Heart left ventricle (tissue), 16 donors: ENCODE measurements at regions not wholly inside any gene's neighbourhood (a gene's known extent, or its start where the extent isn't known, plus 50 kb on each side); places are given as distances from the start of the nearest gene placed in this dataset.
"Not testable (repeated sequence)": the region's sequence is repeated elsewhere in the genome, so short reads cannot be mapped to it uniquely, and the experiment has no call there.

Source experiments
- ATAC-seq, 4 donors: fragments of 200-7000 bp; cut with Tn5 transposase; one replicate each; pipeline ENCODE4 v1.9.1; 2020 to 2022; ENCODE audit warnings: moderate library complexity in 4 of 4, mild to moderate bottlenecking in 3 of 4, moderate number of reproducible peaks in 1 of 4
- DNase-seq, 5 donors: peaks; one replicate each; pipeline ENCODE4 v3.0.0-alpha.2; 2020
- H3K27ac ChIP-seq, 12 donors: fragments of 200-600 bp; sonication (generic) in 4 of 12; one replicate each; pipeline versions ENCODE4 v1.5.0 to v1.8.0; 2016 to 2022; ENCODE audit warnings: mild to moderate bottlenecking in 2 of 12
- H3K27me3 ChIP-seq, 9 donors: fragments of 200-600 bp; sonication (generic) in 2 of 9; one replicate each; pipeline versions ENCODE4 v1.5.1 to v1.8.0; 2016 to 2022; ENCODE audit warnings: mild to moderate bottlenecking in 3 of 9
- H3K36me3 ChIP-seq, 9 donors: fragments of 200-600 bp; sonication (generic) in 2 of 9; one replicate each; pipeline versions ENCODE4 v1.5.0 to v1.8.0; 2018 to 2022; ENCODE audit warnings: mild to moderate bottlenecking in 2 of 9
- H3K4me1 ChIP-seq, 12 donors: fragments of 200-600 bp; sonication (generic) in 4 of 12; one replicate each; pipeline versions ENCODE4 v1.5.0 to v1.8.0; 2016 to 2022; ENCODE audit warnings: mild to moderate bottlenecking in 3 of 12
- H3K4me3 ChIP-seq, 12 donors: fragments of 200-600 bp; sonication (generic) in 4 of 12; one replicate each; pipeline versions ENCODE4 v1.5.0 to v1.8.0; 2017 to 2022; ENCODE audit warnings: mild to moderate bottlenecking in 9 of 12, moderate library complexity in 4 of 12
- H3K9me3 ChIP-seq, 12 donors: fragments of 200-600 bp; sonication (generic) in 4 of 12; one replicate each; pipeline versions ENCODE4 v1.5.0 to v1.8.0; 2016 to 2022; ENCODE audit warnings: mild to moderate bottlenecking in 1 of 12
- POLR2A ChIP-seq, 2 donors: fragments of 450-650 bp; IDR thresholded peaks; one replicate each; pipeline ENCODE4 v1.6.1; 2017; ENCODE audit warnings: antibody characterized with exemption in 2 of 2, mild to moderate bottlenecking in 2 of 2, moderate library complexity in 2 of 2
- WGBS, 4 donors: extraction: QIAGEN DNeasy Blood & Tissue Kit in 2 of 4; methylation state at CpG; one replicate each; pipeline versions ENCODE4 v1.1.5 to v1.1.7; 2013 to 2018; 5-methylcytosine and 5-hydroxymethylcytosine counted together
- intact Hi-C, 10 donors: fragments of 100-400 bp; cut with DNase I; formaldehyde crosslinking; loops; one replicate each; pipeline versions ENCODE4 v1.11.1 to v1.14.2; 2022
- TF ChIP-seq, protein P1 (sequence below), 12 donors: fragments of 200-600 bp; sonication (generic) in 4 of 12; IDR thresholded peaks; one replicate each; pipeline versions ENCODE4 v1.5.0 to v1.8.0; 2018 to 2022; ENCODE audit warnings: antibody characterized with exemption in 12 of 12, mild to moderate bottlenecking in 5 of 12
- donor health status: ischemic (EF 13 %, LVEDD 7.1; RV severe dilation, severe dysfunction).
- donor health status: healthy with polysubstance abuse.
- donor health status: DM: no; HTN: yes; CAD: no.
- donor health status: DM: no; HTN: no; CAD: no.
- donor health status: ischemic (EF 25% LVEDD 6.9; RV normal size, moderate dysfunction).
- donor health status: ischemic (EF 25% LVEDD 5.7; RV mildly dilated, moderate dysfunction).
- donor health status: healthy.
- donor health status: DM: yes; HTN: yes; CAD: no.
- donor health status: ischemic (EF 35%, LVEDD 5.7; RV mildly dilated, moderate dysfunction).
- donor health status: nonischemic (EF 11% LVEDD 7.7; RV severe dilation, severe dysfunction).
- donor health status: DM: yes; HTN: yes; CAD: no.
- donor health status: PGD.
- donor health status: ischemic (EF 29% LVEDD 5.4; RV normal size, mild dysfunction).
- donor health status: nonischemic (EF 23%, LVEDD 6.1; RV moderate dilation, normal function).

DNA sequence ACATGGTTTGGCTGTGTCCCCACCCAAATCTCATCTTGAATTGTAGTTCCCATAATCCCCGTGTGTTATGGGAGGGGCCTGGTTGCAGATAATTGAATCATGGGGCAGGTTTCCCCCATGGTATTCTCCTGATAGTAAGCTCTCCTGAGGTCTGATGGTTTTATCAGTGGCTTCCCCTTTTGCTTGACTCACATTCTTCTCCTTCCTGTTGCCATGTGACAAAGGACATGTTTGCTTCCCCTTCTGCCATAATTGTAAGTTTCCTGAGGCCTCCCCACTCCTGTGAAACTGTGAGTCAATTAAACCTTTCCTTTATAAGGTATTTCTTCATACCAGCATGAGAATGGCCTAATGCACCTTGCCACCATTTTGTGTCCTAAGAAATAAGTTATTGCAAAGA, 415.0 kb downstream of the COL11A1 start:
- no peak overlapping the region for H3K27ac ChIP-seq
- no peaks in the 10 kb centered on the region for H3K36me3 ChIP-seq
- intact Hi-C loops: no loop called here
- H3K4me3 ChIP-seq: no peak overlapping the region
- no peak for TF ChIP-seq POLR2A (IDR thresholded peaks at IDR 0.05)
- TF ChIP-seq, protein P1, sequence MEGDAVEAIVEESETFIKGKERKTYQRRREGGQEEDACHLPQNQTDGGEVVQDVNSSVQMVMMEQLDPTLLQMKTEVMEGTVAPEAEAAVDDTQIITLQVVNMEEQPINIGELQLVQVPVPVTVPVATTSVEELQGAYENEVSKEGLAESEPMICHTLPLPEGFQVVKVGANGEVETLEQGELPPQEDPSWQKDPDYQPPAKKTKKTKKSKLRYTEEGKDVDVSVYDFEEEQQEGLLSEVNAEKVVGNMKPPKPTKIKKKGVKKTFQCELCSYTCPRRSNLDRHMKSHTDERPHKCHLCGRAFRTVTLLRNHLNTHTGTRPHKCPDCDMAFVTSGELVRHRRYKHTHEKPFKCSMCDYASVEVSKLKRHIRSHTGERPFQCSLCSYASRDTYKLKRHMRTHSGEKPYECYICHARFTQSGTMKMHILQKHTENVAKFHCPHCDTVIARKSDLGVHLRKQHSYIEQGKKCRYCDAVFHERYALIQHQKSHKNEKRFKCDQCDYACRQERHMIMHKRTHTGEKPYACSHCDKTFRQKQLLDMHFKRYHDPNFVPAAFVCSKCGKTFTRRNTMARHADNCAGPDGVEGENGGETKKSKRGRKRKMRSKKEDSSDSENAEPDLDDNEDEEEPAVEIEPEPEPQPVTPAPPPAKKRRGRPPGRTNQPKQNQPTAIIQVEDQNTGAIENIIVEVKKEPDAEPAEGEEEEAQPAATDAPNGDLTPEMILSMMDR (IDR thresholded peaks at IDR 0.05): no peak
- H3K9me3 ChIP-seq: peaks cover 0 to 38% (median 3%) of the 10 kb centered on the region in 12 donors
- no peaks in the 10 kb centered on the region for H3K4me1 ChIP-seq
- WGBS, 4 donors: 55 to 83% (median 67%) methylated on average over 1 of the region's 1 CpG
- DNase-seq: no peak
- ATAC-seq: no peak
- H3K27me3 ChIP-seq: no peaks in the 10 kb centered on the region

DNA sequence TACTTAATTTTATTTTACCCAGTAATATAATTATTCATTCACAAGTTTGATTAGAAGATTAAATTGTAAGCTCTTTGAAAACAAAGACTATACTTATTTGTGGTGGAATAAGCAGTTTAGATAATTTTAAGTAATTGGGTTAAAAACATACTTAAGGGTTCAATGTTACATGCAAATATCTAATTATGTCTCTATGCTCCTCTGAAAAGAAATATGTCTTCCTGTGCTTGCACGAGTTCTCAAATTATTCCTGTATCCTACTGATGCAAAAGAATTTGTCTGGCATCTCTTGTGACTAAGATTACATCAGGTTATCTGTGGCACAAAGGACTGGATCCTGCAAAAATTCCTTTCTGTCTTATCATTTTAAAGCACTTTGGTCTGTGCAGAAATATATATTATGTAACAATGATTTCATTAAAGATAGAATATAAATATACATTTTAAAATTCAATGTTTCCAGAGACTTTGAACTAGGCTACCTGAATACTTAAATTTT, 416.7 kb downstream of the COL11A1 start:
- 35 to 47% (median 39%) methylated on average over 1 of the region's 1 CpG for WGBS, 4 donors
- Histone ChIP-seq H3K36me3 (no peaks in the 10 kb centered on the region), H3K9me3 (peaks cover 0 to 38% (median 3%) of the 10 kb centered on the region in 12 donors), H3K27ac (no peak overlapping the region), H3K27me3 (no peaks in the 10 kb centered on the region), H3K4me3 (no peak overlapping the region), H3K4me1 (no peaks in the 10 kb centered on the region)
- no peak for TF ChIP-seq POLR2A (IDR thresholded peaks at IDR 0.05)
- TF ChIP-seq, protein P1 (IDR thresholded peaks at IDR 0.05): no peak
- intact Hi-C loops: no loop called here
- ATAC-seq (no peak), DNase-seq (no peak)

DNA sequence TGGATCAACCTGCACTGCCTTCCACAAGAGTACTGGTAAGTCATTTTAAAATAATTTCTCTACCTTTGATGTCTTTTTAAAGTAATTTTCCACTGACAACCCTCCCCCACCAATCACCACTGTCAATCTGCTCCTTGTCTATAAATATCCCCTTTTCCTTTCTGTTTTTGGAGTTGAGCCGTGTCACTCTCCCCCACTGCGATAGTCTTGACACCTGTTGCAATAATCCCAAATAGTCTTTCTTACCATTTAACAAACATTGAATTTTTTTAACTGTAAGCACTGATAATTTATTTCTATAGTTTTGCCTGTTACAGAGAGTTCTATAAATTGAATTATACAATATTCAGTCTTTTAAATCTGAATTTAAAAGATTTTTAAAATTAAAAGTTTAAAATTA, 420.9 kb downstream of the COL11A1 start:
- Histone ChIP-seq H3K36me3 (no peaks in the 10 kb centered on the region), H3K27ac (no peak overlapping the region), H3K27me3 (no peaks in the 10 kb centered on the region), H3K4me1 (no peaks in the 10 kb centered on the region), H3K9me3 (peaks cover 0 to 12% (median 0%) of the 10 kb centered on the region in 12 donors), H3K4me3 (no peak overlapping the region)
- TF ChIP-seq, protein P1 (IDR thresholded peaks at IDR 0.05): no peak
- no peak for TF ChIP-seq POLR2A (IDR thresholded peaks at IDR 0.05)
- ATAC-seq: no peak
- intact Hi-C loops: no loop called here
- 36 to 47% (median 42%) methylated on average over 2 of the region's 2 CpGs for WGBS, 4 donors
- DNase-seq: no peak

DNA sequence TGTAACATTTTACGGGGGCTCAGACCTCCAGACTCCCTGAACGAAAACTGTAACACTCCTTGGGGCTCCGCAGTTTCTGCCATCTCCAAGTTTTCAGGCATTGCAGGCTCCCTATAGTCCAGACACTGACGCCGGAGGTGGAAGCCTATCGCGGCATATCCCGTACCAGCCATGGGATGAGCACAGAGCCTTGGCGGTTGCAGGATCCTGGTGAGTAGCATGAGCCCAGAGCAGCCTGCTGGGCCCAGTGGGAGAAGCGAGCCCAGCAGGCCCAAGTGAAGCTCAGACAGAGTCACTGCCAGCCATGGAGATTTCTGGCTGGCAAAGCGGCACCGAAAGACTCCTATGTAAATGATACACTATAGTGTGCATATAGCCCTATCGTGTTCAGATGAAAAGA, 446.8 kb downstream of the COL11A1 start:
- 92 to 95% (median 93%) methylated on average over 11 to 13 of the region's 13 CpGs for WGBS, 4 donors
- no peak overlapping the region for H3K27ac ChIP-seq
- TF ChIP-seq POLR2A (IDR thresholded peaks at IDR 0.05): no peak
- TF ChIP-seq, protein P1 (IDR thresholded peaks at IDR 0.05): no peak
- DNase-seq (peak in 1 of 5 donors; percentile 37), ATAC-seq (no peak)
- H3K36me3 ChIP-seq: no peaks in the 10 kb centered on the region
- no peaks in the 10 kb centered on the region for H3K4me1 ChIP-seq
- no peaks in the 10 kb centered on the region for H3K27me3 ChIP-seq
- no peak overlapping the region for H3K4me3 ChIP-seq
- H3K9me3 ChIP-seq: peaks cover 0 to 10% (median 0%) of the 10 kb centered on the region in 12 donors
- intact Hi-C loops: no loop called here

DNA sequence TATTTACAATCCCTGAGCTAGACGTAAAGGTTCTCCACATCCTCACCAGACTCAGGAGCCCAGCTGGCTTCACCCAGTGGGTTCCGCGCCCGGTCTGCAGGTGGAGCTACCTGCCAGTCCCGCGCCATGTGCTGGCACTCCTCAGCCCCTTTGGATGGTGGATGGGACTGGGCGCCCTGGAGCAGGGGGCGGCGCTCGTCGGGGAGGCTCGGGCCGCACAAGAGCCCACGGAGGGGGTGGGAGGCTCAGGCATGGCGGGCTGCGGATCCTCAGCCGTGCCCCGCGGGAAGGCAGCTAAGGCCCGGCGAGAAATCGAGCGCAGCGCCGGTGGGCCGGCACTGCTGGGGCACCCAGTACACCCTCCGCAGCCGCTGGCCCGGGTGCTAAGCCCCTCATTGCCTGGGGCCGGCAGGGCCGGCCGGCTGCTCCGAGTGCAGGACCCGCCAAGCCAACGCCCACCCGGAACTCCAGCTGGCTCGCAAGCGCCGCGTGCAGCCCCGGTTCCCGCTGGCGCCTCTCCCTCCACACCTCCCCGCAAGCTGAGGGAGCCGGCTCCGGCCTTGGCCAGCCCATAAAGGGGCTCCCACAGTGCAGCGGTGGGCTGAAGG, 448.3 kb downstream of the COL11A1 start:
- H3K27me3 ChIP-seq, intact Hi-C loops, H3K27ac ChIP-seq, ATAC-seq, H3K4me3 ChIP-seq, H3K4me1 ChIP-seq, H3K36me3 ChIP-seq: not testable (repeated sequence)
- 93 to 95% (median 94%) methylated on average over 2 to 47 of the region's 47 CpGs for WGBS, 4 donors
- peaks cover 0 to 10% (median 0%) of the 10 kb centered on the region in 12 donors for H3K9me3 ChIP-seq
- peak in 1 of 5 donors; percentile 35 for DNase-seq
